ENCODE measurements at regions not wholly inside any gene's neighbourhood (a gene's known extent, or its start where the extent isn't known, plus 50 kb on each side); places are given as distances from the start of the nearest gene placed in this dataset.

GRCh38 chr10:128418819-128419218 lies 292.6 kb upstream of the MKI67 start:
- in situ Hi-C loops (cut with MboI; ENCODE audit: low sequenced_read_pairs), result no loop called here

GRCh38 chr10:128419466-128420019 lies 293.3 kb upstream of the MKI67 start:
- in situ Hi-C loops (cut with MboI; ENCODE audit: low sequenced_read_pairs), result no loop called here

GRCh38 chr10:128420623-128421022 lies 294.4 kb upstream of the MKI67 start:
- in situ Hi-C loops (cut with MboI; ENCODE audit: low sequenced_read_pairs), result no loop called here

GRCh38 chr10:128421371-128422160 lies 295.3 kb upstream of the MKI67 start:
- in situ Hi-C loops (cut with MboI; ENCODE audit: low sequenced_read_pairs), result no loop called here

GRCh38 chr10:128422190-128422589 lies 296.0 kb upstream of the MKI67 start:
- in situ Hi-C loops (cut with MboI; ENCODE audit: low sequenced_read_pairs), result no loop called here

- in situ Hi-C loops (cut with MboI; ENCODE audit: low sequenced_read_pairs), result no loop called here
Observed at GRCh38 chr10:128422999-128423398, 296.8 kb upstream of the MKI67 start.

GRCh38 chr10:128429321-128429720 lies 303.1 kb upstream of the MKI67 start:
- in situ Hi-C loops (cut with MboI; ENCODE audit: low sequenced_read_pairs), result no loop called here

GRCh38 chr10:128429835-128430513 lies 303.8 kb upstream of the MKI67 start:
- in situ Hi-C loops (cut with MboI; ENCODE audit: low sequenced_read_pairs), result no loop called here

- in situ Hi-C loops (cut with MboI; ENCODE audit: low sequenced_read_pairs), result no loop called here
Observed at GRCh38 chr10:128431083-128431482, 304.9 kb upstream of the MKI67 start.

- in situ Hi-C loops (cut with MboI; ENCODE audit: low sequenced_read_pairs), result no loop called here
Observed at GRCh38 chr10:128431506-128431905, 305.3 kb upstream of the MKI67 start.

- in situ Hi-C loops (cut with MboI; ENCODE audit: low sequenced_read_pairs), result no loop called here
Observed at GRCh38 chr10:128432011-128432410, 305.8 kb upstream of the MKI67 start.

GRCh38 chr10:128432423-128432822 lies 306.2 kb upstream of the MKI67 start:
- in situ Hi-C loops (cut with MboI; ENCODE audit: low sequenced_read_pairs), result no loop called here

GRCh38 chr10:128435811-128436210 lies 309.6 kb upstream of the MKI67 start:
- in situ Hi-C loops (cut with MboI; ENCODE audit: low sequenced_read_pairs), result no loop called here

- in situ Hi-C loops (cut with MboI; ENCODE audit: low sequenced_read_pairs), result no loop called here
Observed at GRCh38 chr10:128437786-128438345, 311.6 kb upstream of the MKI67 start.

- in situ Hi-C loops (cut with MboI; ENCODE audit: low sequenced_read_pairs), result no loop called here
Observed at GRCh38 chr10:128438417-128439063, 312.3 kb upstream of the MKI67 start.

GRCh38 chr10:128440513-128441160 lies 314.4 kb upstream of the MKI67 start:
- in situ Hi-C loops (cut with MboI; ENCODE audit: low sequenced_read_pairs), result no loop called here

GRCh38 chr10:128443925-128444518 lies 317.8 kb upstream of the MKI67 start:
- in situ Hi-C loops (cut with MboI; ENCODE audit: low sequenced_read_pairs), result no loop called here

- in situ Hi-C loops (cut with MboI; ENCODE audit: low sequenced_read_pairs), result no loop called here
Observed at GRCh38 chr10:128448796-128449195, 322.6 kb upstream of the MKI67 start.

GRCh38 chr10:128451879-128452278 lies 325.7 kb upstream of the MKI67 start:
- in situ Hi-C loops (cut with MboI; ENCODE audit: low sequenced_read_pairs), result no loop called here

GRCh38 chr10:128456271-128456670 lies 330.0 kb upstream of the MKI67 start:
- in situ Hi-C loops (cut with MboI; ENCODE audit: low sequenced_read_pairs), result no loop called here
